Fibroblast of the aortic adventitia (primary cell): ENCODE measurements at regions not wholly inside any gene's neighbourhood (a gene's known extent, or its start where the extent isn't known, plus 50 kb on each side); places are given as distances from the start of the nearest gene placed in this dataset.
"Not testable (repeated sequence)": the region's sequence is repeated elsewhere in the genome, so short reads cannot be mapped to it uniquely, and the experiment has no call there.

Experiments used
- DNase-seq: peaks from one replicate; pipeline ENCODE4 v3.0.0-alpha.2; 2010; ENCODE audit warnings: low read depth
- H3K4me3 ChIP-seq: 2 replicates; pipeline ENCODE4 v1.5.1; 2011; ENCODE audit warnings: low read depth, mild to moderate bottlenecking, control low read depth, low read length, moderate library complexity
- CTCF ChIP-seq: IDR thresholded peaks from 2 replicates; pipeline ENCODE4 v1.5.1; 2011; ENCODE audit warnings: mild to moderate bottlenecking, low read length, control low read depth, inconsistent platforms; ENCODE audit not compliant: insufficient read depth

DNA sequence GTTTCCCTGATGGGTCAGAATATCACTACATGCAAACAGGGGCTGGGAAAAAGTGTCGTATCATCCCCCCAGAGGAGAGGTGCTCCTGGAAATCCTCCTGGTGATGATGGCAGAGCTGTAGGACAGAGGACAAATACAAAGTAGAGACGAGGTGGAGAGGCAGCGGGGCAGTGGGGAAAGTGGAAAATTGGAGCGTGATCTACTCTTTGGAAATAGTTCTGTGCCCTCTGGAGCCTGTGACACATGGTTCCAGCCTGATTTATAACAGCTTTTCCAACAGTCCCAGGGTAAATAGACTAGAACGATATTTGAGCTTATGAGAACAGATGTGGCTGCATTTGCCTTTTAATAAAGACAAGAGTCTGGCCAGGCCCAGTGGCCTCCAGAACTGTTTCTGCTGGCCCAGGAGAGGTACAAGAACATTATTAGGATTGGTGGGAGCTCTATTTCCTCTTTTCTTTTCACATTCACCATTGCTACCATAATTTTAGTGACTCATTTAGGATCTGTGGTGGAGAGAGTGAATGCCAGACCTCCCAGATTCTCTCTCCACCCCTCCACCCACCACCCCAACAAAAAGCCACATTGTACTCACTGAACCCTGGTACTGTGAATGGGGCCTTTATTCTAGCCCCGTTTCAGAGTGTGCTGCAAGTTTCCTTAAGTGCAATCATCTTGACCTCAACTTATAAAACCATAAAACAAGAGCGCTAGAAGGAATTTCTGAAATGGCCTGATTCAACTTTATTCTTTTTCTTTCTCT, 78.3 kb downstream of the BTBD3 start:
- no peak for TF ChIP-seq CTCF

GRCh38 chr20:12004776-12005175, 87.1 kb downstream of the BTBD3 start:
- not testable (repeated sequence) for DNase-seq, H3K4me3 ChIP-seq

More for the DNA sequence above, 78.3 kb downstream of the BTBD3 start:
- DNase-seq, result no peak
- no peak overlapping the region for H3K4me3 ChIP-seq

GRCh38 chr20:12012241-12013222, 94.8 kb downstream of the BTBD3 start:
- DNase-seq, result peak; percentile 57
- H3K4me3 ChIP-seq, result no peak overlapping the region
- TF ChIP-seq CTCF, result peak; percentile 96

GRCh38 chr20:12014276-12014675, 96.6 kb downstream of the BTBD3 start:
- no peak overlapping the region for H3K4me3 ChIP-seq
- peak; percentile 37 for DNase-seq
- TF ChIP-seq CTCF, result no peak

DNA sequence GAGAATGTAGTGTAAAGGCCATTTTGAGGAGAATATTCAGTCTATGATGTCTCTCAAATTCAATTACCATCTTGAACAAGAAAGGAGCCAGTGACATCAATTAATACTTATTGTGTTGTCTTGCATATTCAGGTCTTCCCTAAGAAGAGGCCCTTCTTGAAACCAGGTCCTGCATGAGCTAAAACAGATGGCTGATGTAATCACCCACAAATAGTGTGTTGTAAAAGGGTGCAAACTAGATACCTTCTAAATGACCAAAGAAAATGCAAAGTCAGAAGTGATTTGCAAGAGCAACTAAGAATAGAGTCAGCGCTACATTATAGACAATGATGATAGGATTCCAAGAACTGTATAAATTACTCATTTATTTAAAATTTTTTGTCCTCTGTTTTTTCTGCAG, 97.0 kb downstream of the BTBD3 start:
- TF ChIP-seq CTCF, result no peak
- H3K4me3 ChIP-seq, result no peak overlapping the region
- peak; percentile 35 for DNase-seq

- no peak for DNase-seq
- H3K4me3 ChIP-seq, result no peak overlapping the region
- TF ChIP-seq CTCF, result no peak
Measured at GRCh38 chr20:12016291-12016690, 98.6 kb downstream of the BTBD3 start.

DNA sequence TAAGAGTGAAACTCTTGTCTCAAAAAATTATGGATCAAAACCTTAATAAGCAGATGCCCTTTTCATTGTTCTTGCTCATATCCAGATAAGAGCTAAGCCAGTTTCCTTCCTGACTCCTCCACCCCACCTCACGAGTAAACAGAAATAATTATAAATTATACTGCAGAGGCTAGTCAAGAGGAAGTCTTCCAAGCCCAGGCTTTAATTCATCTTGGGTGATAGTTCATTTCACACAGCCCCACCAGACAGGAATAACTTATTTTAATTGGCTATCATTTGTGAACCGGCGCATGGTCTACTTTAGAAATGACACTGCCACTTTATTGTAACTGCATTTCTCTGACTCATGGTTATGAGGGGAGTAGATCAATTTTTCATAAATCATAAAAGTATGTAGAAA, 102.0 kb downstream of the BTBD3 start:
- no peak for DNase-seq
- no peak for TF ChIP-seq CTCF
- no peak overlapping the region for H3K4me3 ChIP-seq
